Right lobe of liver (tissue), 4 donors: ENCODE measurements at regions not wholly inside any gene's neighbourhood (a gene's known extent, or its start where the extent isn't known, plus 50 kb on each side); places are given as distances from the start of the nearest gene placed in this dataset.

Source experiments
- CTCF ChIP-seq, 4 donors: fragments of 200-600 bp in 3 of 4; fragments of 450-650 bp in 1 of 4; IDR thresholded peaks; one replicate each; pipeline versions ENCODE4 v1.5.1 to v1.8.0; 2016 to 2022; ENCODE audit warnings: antibody characterized with exemption in 4 of 4, mild to moderate bottlenecking in 2 of 4
- POLR2A ChIP-seq: fragments of 450-650 bp; IDR thresholded peaks from one replicate; pipeline ENCODE4 v1.6.1; 2017; ENCODE audit warnings: antibody characterized with exemption, mild to moderate bottlenecking
- donor health status: DM: no; HTN: no; CAD: no.
- donor health status: DM: no; HTN: no; CAD: no.
- donor health status: DM: no; HTN: yes; CAD: no.

DNA sequence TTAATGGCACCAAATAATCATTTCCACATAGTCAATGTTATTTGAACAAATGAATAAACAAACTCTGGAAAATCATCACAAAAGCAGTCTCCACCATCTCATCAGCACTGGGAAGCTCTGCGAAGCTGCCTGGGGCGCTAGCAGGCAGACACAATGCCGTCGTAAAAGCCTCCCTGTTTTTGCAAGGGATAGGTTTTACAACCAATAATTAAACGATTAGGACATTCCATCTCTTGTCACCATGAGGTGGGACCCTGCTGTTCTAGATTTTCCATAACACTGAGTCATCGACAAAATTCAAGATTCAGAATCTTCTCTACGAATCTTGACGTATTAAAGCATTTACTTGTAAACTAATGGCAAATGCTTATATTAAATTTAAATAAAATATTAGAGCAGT is 172.8 kb upstream of the AKR1E2 start:
- no peak for TF ChIP-seq CTCF (IDR thresholded peaks at IDR 0.05)
- no peak for TF ChIP-seq POLR2A
